ENCODE measurements at regions not wholly inside any gene's neighbourhood (a gene's known extent, or its start where the extent isn't known, plus 50 kb on each side); places are given as distances from the start of the nearest gene placed in this dataset.

DNA sequence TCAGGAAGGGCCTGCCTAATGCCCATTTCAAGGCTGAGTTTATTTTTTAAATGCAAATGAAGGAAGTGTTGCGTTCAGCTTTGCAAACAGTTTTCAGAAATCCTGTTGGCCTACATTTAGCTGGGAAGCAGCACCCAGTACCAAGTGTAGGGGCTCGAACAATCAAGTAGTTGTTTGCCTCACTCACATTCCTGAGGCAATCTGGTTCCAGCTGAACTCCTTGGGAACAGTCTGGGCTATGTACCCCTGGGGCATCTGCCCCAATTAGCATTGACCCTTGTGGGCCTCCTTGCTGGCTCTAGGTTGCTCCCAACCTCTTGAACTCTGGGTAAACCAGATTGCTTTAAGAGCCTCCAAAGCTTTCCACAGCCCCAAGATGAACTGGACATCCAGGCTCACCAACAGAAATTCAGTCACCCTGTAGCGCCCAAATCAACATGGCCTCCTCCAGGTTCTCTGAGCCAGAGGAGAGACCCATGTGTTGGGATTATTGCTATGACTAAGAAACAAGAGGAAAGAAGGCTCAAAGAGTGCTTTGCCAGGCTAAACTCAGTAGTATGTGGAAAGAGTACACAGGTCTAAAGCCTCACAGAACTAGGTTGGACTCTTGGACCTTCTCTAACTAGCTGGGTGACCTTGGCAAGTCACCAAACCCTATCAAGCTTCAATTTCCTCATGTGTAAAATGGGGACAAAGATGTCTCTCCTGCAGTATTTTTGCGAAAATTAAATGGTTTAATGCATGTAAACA lies 532.7 kb downstream of the SOX2 start:
- in situ Hi-C loops (cut with MboI; ENCODE audit: low sequenced_read_pairs, unreplicated experiment), result no loop called here
- TF ChIP-seq, protein P1, sequence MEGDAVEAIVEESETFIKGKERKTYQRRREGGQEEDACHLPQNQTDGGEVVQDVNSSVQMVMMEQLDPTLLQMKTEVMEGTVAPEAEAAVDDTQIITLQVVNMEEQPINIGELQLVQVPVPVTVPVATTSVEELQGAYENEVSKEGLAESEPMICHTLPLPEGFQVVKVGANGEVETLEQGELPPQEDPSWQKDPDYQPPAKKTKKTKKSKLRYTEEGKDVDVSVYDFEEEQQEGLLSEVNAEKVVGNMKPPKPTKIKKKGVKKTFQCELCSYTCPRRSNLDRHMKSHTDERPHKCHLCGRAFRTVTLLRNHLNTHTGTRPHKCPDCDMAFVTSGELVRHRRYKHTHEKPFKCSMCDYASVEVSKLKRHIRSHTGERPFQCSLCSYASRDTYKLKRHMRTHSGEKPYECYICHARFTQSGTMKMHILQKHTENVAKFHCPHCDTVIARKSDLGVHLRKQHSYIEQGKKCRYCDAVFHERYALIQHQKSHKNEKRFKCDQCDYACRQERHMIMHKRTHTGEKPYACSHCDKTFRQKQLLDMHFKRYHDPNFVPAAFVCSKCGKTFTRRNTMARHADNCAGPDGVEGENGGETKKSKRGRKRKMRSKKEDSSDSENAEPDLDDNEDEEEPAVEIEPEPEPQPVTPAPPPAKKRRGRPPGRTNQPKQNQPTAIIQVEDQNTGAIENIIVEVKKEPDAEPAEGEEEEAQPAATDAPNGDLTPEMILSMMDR (IDR thresholded peaks at IDR 0.05; ENCODE audit: borderline replicate concordance, control extremely low read depth, extremely low read depth, insufficient read depth, missing control alignments), result no peak
- DNase-seq (ENCODE audit: low spot score), result no peak

DNA sequence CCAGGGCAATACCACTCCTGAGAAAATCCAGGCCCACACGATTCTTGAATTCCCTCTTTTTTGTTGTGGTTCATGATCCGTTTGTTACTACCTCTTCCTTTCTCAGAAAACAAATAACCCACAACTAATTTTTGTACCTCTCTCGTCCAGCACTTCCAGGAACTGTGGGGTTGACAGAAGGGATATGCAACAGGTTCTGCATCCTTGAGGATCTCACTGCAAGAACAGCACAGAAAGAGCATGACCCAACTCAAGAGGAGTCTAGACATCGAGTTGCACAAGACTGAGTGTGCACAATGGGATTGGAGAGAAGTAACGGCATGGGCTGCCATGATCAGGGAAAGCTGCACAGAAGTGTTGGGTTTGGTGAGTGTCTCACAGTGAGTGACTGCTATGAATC lies 533.3 kb downstream of the SOX2 start:
- no peak for DNase-seq (ENCODE audit: low spot score)
- TF ChIP-seq, protein P1 (IDR thresholded peaks at IDR 0.05; ENCODE audit: borderline replicate concordance, control extremely low read depth, extremely low read depth, insufficient read depth, missing control alignments), result no peak
- in situ Hi-C loops (cut with MboI; ENCODE audit: low sequenced_read_pairs, unreplicated experiment), result no loop called here

DNA sequence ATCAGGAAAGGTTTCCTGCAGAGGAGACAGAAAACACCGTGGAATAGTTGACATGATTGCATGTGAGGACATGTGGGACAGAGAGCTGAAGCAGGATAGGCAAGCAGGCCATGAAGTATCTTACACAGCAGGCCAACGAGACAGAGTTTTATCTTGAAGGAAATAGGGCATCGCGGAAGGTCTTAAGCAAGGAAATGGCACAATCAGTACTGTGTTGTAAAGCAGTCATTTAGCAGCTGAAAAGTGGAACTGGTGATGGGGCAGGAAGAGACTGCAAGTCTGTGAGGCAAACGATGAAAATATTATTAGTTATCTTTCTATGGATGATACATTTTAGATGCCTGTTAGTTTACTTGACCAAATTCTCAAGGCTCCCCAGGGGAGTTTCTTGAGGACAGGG lies 535.1 kb downstream of the SOX2 start:
- in situ Hi-C loops (cut with MboI; ENCODE audit: low sequenced_read_pairs, unreplicated experiment), result no loop called here
- DNase-seq (ENCODE audit: low spot score), result no peak
- TF ChIP-seq, protein P1 (IDR thresholded peaks at IDR 0.05; ENCODE audit: borderline replicate concordance, control extremely low read depth, extremely low read depth, insufficient read depth, missing control alignments), result no peak

DNA sequence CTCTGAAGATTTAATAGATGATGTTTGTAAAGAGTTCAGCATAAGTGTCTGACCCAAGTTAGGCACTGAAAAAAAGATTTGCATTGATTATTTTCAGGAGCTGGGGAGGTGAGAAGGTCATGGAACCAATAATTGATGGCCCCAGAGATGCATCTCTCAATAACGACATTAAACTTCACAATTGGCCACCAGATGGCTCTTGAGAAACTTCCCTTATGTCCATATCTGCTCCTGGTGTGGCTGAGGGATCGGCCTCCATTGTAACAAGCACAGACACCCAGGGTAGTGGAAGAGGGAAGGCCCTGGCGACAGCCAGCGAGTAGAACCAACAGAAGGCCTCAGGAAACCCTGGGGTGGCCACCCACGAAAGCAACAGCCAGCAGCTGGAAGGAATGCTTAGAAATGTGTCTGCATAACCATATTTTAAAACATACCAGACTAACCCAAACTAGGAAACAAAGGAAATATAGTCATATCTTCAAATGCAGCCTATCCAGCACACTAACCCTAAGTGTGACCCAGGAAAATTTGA lies 536.7 kb downstream of the SOX2 start:
- DNase-seq (ENCODE audit: low spot score), result peak; percentile 20
- in situ Hi-C loops (cut with MboI; ENCODE audit: low sequenced_read_pairs, unreplicated experiment), result no loop called here

DNA sequence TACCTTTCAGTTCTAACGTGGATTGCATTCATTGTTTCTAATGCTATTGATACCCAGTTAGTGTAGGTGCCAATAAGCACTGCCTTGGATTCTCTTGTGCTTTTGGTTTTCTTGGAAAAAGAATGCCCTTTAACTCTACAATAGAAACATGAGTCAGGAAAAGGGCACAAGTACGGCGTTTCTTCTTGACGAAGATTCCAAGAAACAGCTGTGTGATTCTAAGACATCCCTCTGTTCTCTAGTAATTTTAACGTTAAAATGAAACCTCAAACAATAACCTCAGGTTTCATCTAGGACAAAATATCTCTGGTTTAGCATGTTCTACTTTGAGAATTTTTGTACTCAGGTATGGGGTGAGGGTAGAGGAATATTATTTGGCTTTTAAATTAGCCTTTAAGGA lies 540.5 kb upstream of the ATP11B start:
- TF ChIP-seq, protein P1 (IDR thresholded peaks at IDR 0.05; ENCODE audit: borderline replicate concordance, control extremely low read depth, extremely low read depth, insufficient read depth, missing control alignments), result no peak
- in situ Hi-C loops (cut with MboI; ENCODE audit: low sequenced_read_pairs, unreplicated experiment), result loop anchor here (25.0 kb wide), 1 partner anchor 541 kb away; the partner anchor contains the start of gene SOX2
- DNase-seq (ENCODE audit: low spot score), result no peak

More for the DNA sequence above, 536.7 kb downstream of the SOX2 start:
- TF ChIP-seq, protein P1 (IDR thresholded peaks at IDR 0.05; ENCODE audit: borderline replicate concordance, control extremely low read depth, extremely low read depth, insufficient read depth, missing control alignments), result no peak

DNA sequence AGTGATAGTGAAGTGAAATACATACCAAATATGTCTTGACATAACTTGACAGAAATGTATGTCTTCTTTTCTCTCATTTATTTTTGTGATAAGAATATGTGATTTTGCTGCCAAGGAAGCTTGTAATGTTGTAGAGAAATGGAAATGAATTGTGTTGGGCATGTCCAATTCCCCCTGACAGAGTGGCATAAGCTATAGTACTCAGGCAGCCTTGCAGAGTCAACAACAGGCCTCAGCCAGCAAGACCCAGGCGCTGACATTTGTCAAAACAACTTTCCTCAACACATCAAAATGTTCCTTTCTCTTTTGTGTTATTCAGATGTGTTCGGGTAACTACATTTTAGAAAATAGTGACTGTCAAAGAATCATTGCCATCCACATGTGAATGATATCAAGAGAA lies 538.1 kb upstream of the ATP11B start:
- in situ Hi-C loops (cut with MboI; ENCODE audit: low sequenced_read_pairs, unreplicated experiment), result loop anchor here (25.0 kb wide), 1 partner anchor 543 kb away; the partner anchor contains the start of gene SOX2
- TF ChIP-seq, protein P1 (IDR thresholded peaks at IDR 0.05; ENCODE audit: borderline replicate concordance, control extremely low read depth, extremely low read depth, insufficient read depth, missing control alignments), result no peak
- DNase-seq (ENCODE audit: low spot score), result no peak
